Mesenchymal stem cell (in vitro differentiated cells and primary cell): ENCODE measurements at regions not wholly inside any gene's neighbourhood (a gene's known extent, or its start where the extent isn't known, plus 50 kb on each side); places are given as distances from the start of the nearest gene placed in this dataset.

Experiments
- DNase-seq: peaks from one replicate; pipeline ENCODE4 v3.0.0-alpha.2; 2013
- H2AFZ ChIP-seq: one replicate; pipeline ENCODE4 v1.6.1; 2013; ENCODE audit warnings: low read depth, mild to moderate bottlenecking, control low read depth, inconsistent platforms, low read length, moderate library complexity
- H2AK5ac ChIP-seq: 2 replicates; pipeline ENCODE4 v1.6.1; 2013; ENCODE audit warnings: low read length, moderate library complexity, mild to moderate bottlenecking, inconsistent platforms; ENCODE audit not compliant: severe bottlenecking
- H2BK120ac ChIP-seq: one replicate; pipeline ENCODE4 v1.6.1; 2013; ENCODE audit warnings: low read depth, mild to moderate bottlenecking, inconsistent platforms, low read length, moderate library complexity
- H2BK12ac ChIP-seq, 2 experiments: one replicate each; pipeline ENCODE4 v1.6.1; 2013; ENCODE audit warnings: inconsistent platforms in 2 of 2, low read length in 2 of 2, mild to moderate bottlenecking in 2 of 2, moderate library complexity in 2 of 2, control low read depth in 1 of 2
- H2BK15ac ChIP-seq: one replicate; pipeline ENCODE4 v1.6.1; 2013; ENCODE audit warnings: mild to moderate bottlenecking, low read depth, inconsistent platforms; ENCODE audit not compliant: poor library complexity, severe bottlenecking
- H2BK5ac ChIP-seq: 2 replicates; pipeline ENCODE4 v1.6.1; 2013; ENCODE audit warnings: low read depth, mild to moderate bottlenecking, low read length, control low read depth, inconsistent platforms; ENCODE audit not compliant: poor library complexity, severe bottlenecking
- H3K14ac ChIP-seq, 2 experiments: one replicate each; pipeline ENCODE4 v1.6.1; 2013; ENCODE audit warnings: inconsistent platforms in 2 of 2, low read length in 2 of 2, control low read depth in 1 of 2, mild to moderate bottlenecking in 1 of 2, moderate library complexity in 1 of 2
- H3K18ac ChIP-seq, 2 experiments: one replicate each; pipeline ENCODE4 v1.6.1; 2013; ENCODE audit warnings: inconsistent platforms in 2 of 2, low read length in 2 of 2, control low read depth in 1 of 2, low read depth in 1 of 2, mild to moderate bottlenecking in 1 of 2
- H3K23ac ChIP-seq, 2 experiments: one replicate each; pipeline ENCODE4 v1.6.1; 2013; ENCODE audit warnings: inconsistent platforms in 2 of 2, low read length in 2 of 2, mild to moderate bottlenecking in 2 of 2, moderate library complexity in 2 of 2, control low read depth in 1 of 2
- H3K27ac ChIP-seq: 2 replicates; pipeline ENCODE4 v1.5.1; 2013; ENCODE audit warnings: mild to moderate bottlenecking, moderate library complexity, low read length, control low read depth, inconsistent platforms; ENCODE audit not compliant: poor library complexity, severe bottlenecking
- H3K27me3 ChIP-seq, 2 experiments: 2 replicates each; pipeline versions ENCODE4 v1.6.1 to v1.7.0; 2013; ENCODE audit warnings: low read length in 2 of 2, mild to moderate bottlenecking in 2 of 2, moderate library complexity in 2 of 2, control low read depth in 1 of 2, inconsistent platforms in 1 of 2; ENCODE audit not compliant: control insufficient read depth in 1 of 2, insufficient read depth in 1 of 2
- H3K36me3 ChIP-seq, 2 experiments: 2 replicates each; pipeline versions ENCODE4 v1.6.1 to v1.7.0; 2013; ENCODE audit warnings: low read length in 2 of 2, control low read depth in 1 of 2, inconsistent platforms in 1 of 2, low read depth in 1 of 2, mild to moderate bottlenecking in 1 of 2; ENCODE audit not compliant: insufficient read depth in 2 of 2, control insufficient read depth in 1 of 2
- H3K4ac ChIP-seq, 2 experiments: one replicate each; pipeline ENCODE4 v1.6.1; 2013; ENCODE audit warnings: inconsistent platforms in 2 of 2, low read length in 2 of 2, mild to moderate bottlenecking in 2 of 2, moderate library complexity in 2 of 2, control low read depth in 1 of 2, low read depth in 1 of 2
- H3K4me1 ChIP-seq: 2 replicates; pipeline ENCODE4 v1.6.1; 2013; ENCODE audit warnings: low read depth, low read length, control low read depth; ENCODE audit not compliant: control insufficient read depth, insufficient read depth
- H3K4me2 ChIP-seq: 2 replicates; pipeline ENCODE4 v1.6.1; 2013; ENCODE audit warnings: low read length, mild to moderate bottlenecking, inconsistent platforms; ENCODE audit not compliant: poor library complexity, severe bottlenecking
- H3K4me3 ChIP-seq, 2 experiments: 2 replicates each; pipeline versions ENCODE4 v1.5.1 to v1.7.0; 2013; ENCODE audit warnings: low read length in 2 of 2, mild to moderate bottlenecking in 2 of 2, control low read depth in 1 of 2, low read depth in 1 of 2; ENCODE audit not compliant: insufficient read depth in 1 of 2
- H3K79me1 ChIP-seq: replicated peaks from 2 replicates; pipeline ENCODE4 v1.6.1; 2013; ENCODE audit warnings: mild to moderate bottlenecking, control low read depth, low read length, inconsistent platforms; ENCODE audit not compliant: poor library complexity, severe bottlenecking
- H3K9ac ChIP-seq: 2 replicates; pipeline ENCODE4 v1.7.0; 2013; ENCODE audit warnings: mild to moderate bottlenecking, low read length, moderate library complexity
- H3K9me3 ChIP-seq: 2 replicates; pipeline ENCODE4 v1.7.0; 2013; ENCODE audit warnings: mild to moderate bottlenecking, low read length; ENCODE audit not compliant: control insufficient read depth
- H4K8ac ChIP-seq: one replicate; pipeline ENCODE4 v1.6.1; 2013; ENCODE audit warnings: inconsistent platforms, mild to moderate bottlenecking, low read length, moderate library complexity
- H4K91ac ChIP-seq: one replicate; pipeline ENCODE4 v1.6.1; 2013; ENCODE audit warnings: mild to moderate bottlenecking, low read length, inconsistent platforms
- WGBS: methylation state at CpG from one replicate; pipeline ENCODE4 v1.1.7; 2013; ENCODE audit warnings: mixed read lengths; 5-methylcytosine and 5-hydroxymethylcytosine counted together

- Histone ChIP-seq H3K14ac (no peak overlapping the region), H3K23ac (no peak overlapping the region)
- whole genome bisulfite sequencing: 93% methylated on average over 3 of the region's 3 CpGs
These were observed 50.8 kb upstream of the BOD1L1 start for GRCh38 chr4:13678186-13678924.

GRCh38 chr4:13681570-13681969 lies 54.0 kb upstream of the BOD1L1 start:
- Histone ChIP-seq H3K4ac (no peak overlapping the region), H3K79me1 (no peaks in the 10 kb centered on the region), H3K27ac (no peak overlapping the region), H3K27me3 (no peaks in the 10 kb centered on the region), H3K23ac (no peak overlapping the region), H4K8ac (no peak overlapping the region), H3K36me3 (no peaks in the 10 kb centered on the region), H4K91ac (no peak overlapping the region), H2AFZ (no peak overlapping the region), H3K9me3 (peaks cover 37% of the 10 kb centered on the region), H3K4me3 (no peak overlapping the region), H2BK120ac (no peak overlapping the region), H3K18ac (no peak overlapping the region), H3K14ac (no peak overlapping the region), H3K9ac (no peak overlapping the region), H3K4me1 (no peaks in the 10 kb centered on the region), H2BK12ac (no peak overlapping the region), H3K4me2 (no peak overlapping the region), H2AK5ac (no peak overlapping the region), H2BK15ac (no peak overlapping the region), H2BK5ac (no peak overlapping the region)
- DNase-seq: no peak
- WGBS: 100% methylated on average over 1 of the region's 2 CpGs

More at GRCh38 chr4:13678186-13678924, 50.8 kb upstream of the BOD1L1 start:
- no peak overlapping the region for H2AK5ac ChIP-seq
- H3K9me3 ChIP-seq: peaks cover 16% of the 10 kb centered on the region
- H2BK120ac ChIP-seq: no peak overlapping the region
- H3K27ac ChIP-seq: no peak overlapping the region
- H4K91ac ChIP-seq: no peak overlapping the region
- H3K4me1 ChIP-seq: no peaks in the 10 kb centered on the region
- no peak overlapping the region for H3K9ac ChIP-seq
- H3K79me1 ChIP-seq: no peaks in the 10 kb centered on the region
- no peak overlapping the region for H2BK12ac ChIP-seq
- no peak overlapping the region for H3K18ac ChIP-seq
- no peak for DNase-seq
- H3K27me3 ChIP-seq: no peaks in the 10 kb centered on the region
- no peak overlapping the region for H3K4me3 ChIP-seq
- H4K8ac ChIP-seq: no peak overlapping the region
- H3K36me3 ChIP-seq: no peaks in the 10 kb centered on the region
- H3K4ac ChIP-seq: no peak overlapping the region
- H2AFZ ChIP-seq: no peak overlapping the region
- H2BK15ac ChIP-seq: no peak overlapping the region
- no peak overlapping the region for H2BK5ac ChIP-seq
- no peak overlapping the region for H3K4me2 ChIP-seq

GRCh38 chr4:13694256-13694655 lies 66.7 kb upstream of the BOD1L1 start:
- Histone ChIP-seq H3K4me3 (no peak overlapping the region), H3K18ac (no peak overlapping the region), H2BK5ac (no peak overlapping the region), H2AK5ac (no peak overlapping the region), H4K8ac (no peak overlapping the region), H2BK12ac (no peak overlapping the region), H2AFZ (no peak overlapping the region), H3K9me3 (peaks cover 18% of the 10 kb centered on the region), H3K36me3 (no peaks in the 10 kb centered on the region), H2BK120ac (no peak overlapping the region), H3K14ac (no peak overlapping the region), H3K27me3 (no peaks in the 10 kb centered on the region), H3K4ac (no peak overlapping the region), H3K9ac (no peak overlapping the region), H2BK15ac (no peak overlapping the region), H4K91ac (no peak overlapping the region), H3K4me2 (no peak overlapping the region), H3K27ac (no peak overlapping the region), H3K4me1 (no peaks in the 10 kb centered on the region), H3K79me1 (no peaks in the 10 kb centered on the region), H3K23ac (no peak overlapping the region)
- no peak for DNase-seq
- 75% methylated on average over 1 of the region's 1 CpG for WGBS

DNA sequence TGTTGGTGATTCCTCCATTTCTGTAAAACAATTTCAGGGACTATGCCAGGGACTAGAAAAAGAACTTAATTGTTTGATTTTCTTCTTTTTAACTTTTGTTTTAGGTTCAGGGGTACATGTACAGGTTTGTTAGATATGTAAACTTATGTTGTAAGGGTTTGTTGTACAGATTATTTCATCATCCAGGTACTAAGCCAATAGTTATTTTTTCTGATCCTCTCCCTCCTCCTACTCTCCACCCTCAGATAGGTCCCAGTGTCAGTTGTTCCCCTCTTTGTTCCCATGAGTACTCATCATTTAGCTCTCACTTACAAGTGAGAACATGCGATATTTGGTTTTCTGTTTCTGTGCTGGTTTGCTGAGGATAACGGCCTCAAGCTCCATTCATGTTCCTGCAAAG lies 70.8 kb upstream of the BOD1L1 start:
- Histone ChIP-seq H3K4ac (no peak overlapping the region), H2AK5ac (no peak overlapping the region), H3K27ac (no peak overlapping the region), H2BK12ac (no peak overlapping the region), H4K91ac (no peak overlapping the region), H2BK15ac (no peak overlapping the region), H3K27me3 (no peaks in the 10 kb centered on the region), H3K14ac (no peak overlapping the region), H3K79me1 (no peaks in the 10 kb centered on the region), H3K4me1 (no peaks in the 10 kb centered on the region), H2BK120ac (no peak overlapping the region), H3K18ac (no peak overlapping the region), H3K4me3 (no peak overlapping the region), H2BK5ac (no peak overlapping the region), H3K4me2 (no peak overlapping the region), H2AFZ (no peak overlapping the region), H3K36me3 (no peaks in the 10 kb centered on the region), H3K23ac (no peak overlapping the region), H3K9me3 (no peaks in the 10 kb centered on the region), H4K8ac (no peak overlapping the region), H3K9ac (no peak overlapping the region)
- no peak for DNase-seq
- 100% methylated on average over 2 of the region's 2 CpGs for WGBS
